NB4 (cell line): ENCODE measurements at regions not wholly inside any gene's neighbourhood (a gene's known extent, or its start where the extent isn't known, plus 50 kb on each side); places are given as distances from the start of the nearest gene placed in this dataset.
"Not testable (repeated sequence)": the region's sequence is repeated elsewhere in the genome, so short reads cannot be mapped to it uniquely, and the experiment has no call there.

Experiments used
- DNase-seq: peaks from one replicate; pipeline ENCODE4 v3.0.0; 2010; ENCODE audit warnings: low read depth
- H3K4me3 ChIP-seq: one replicate; pipeline ENCODE4 v1.5.1; 2011; ENCODE audit warnings: mild to moderate bottlenecking, low read depth, low read length, moderate library complexity
- MYC ChIP-seq: IDR thresholded peaks from 2 replicates; pipeline ENCODE4 v1.6.1; 2011; ENCODE audit warnings: low read depth, low read length
- POLR2A ChIP-seq: IDR thresholded peaks from 2 replicates; pipeline ENCODE4 v1.6.1; 2011; ENCODE audit warnings: mild to moderate bottlenecking; ENCODE audit not compliant: insufficient read length; ENCODE audit errors: extremely low read depth
- TF ChIP-seq, protein P1 (sequence below): IDR thresholded peaks from one replicate; pipeline ENCODE4 v1.5.1; 2012; ENCODE audit warnings: low read depth, low read length
- TF ChIP-seq, protein P2 (sequence below): IDR thresholded peaks from 2 replicates; pipeline ENCODE4 v1.6.1; 2011; ENCODE audit warnings: low read depth, low read length

DNA sequence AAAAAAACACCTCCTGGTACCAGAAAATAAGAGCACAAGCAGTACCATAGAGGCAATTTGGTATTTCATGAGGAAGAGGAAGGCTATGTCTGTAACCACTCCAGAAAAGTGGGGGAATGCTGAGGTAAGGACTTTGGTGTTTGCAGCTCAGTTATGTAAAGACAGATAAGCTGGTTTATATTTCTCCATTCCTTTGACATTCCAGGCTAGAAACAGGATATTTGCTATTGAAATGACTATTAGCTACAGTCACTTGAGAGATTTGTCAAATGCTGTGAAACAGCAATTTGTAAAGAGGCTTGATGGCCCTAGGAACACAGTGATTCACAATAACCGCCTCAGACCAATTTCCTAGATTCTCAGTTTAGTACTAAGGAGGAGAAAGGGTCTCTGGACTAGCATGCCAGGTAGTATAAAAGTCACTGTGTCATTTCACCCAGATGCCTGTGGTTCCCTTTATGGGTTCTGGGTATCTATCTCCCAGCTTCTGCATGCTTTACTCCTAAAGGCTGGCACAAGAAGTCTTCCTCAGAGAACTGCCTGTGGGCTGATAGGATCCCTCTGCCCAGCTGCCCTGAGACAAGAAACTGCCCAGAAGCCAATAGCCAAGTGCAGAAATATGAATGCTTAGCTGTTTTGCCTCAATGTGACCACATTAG lies 80.5 kb downstream of the VCAM1 start:
- no peak overlapping the region for H3K4me3 ChIP-seq
- DNase-seq: no peak
- TF ChIP-seq, protein P1, sequence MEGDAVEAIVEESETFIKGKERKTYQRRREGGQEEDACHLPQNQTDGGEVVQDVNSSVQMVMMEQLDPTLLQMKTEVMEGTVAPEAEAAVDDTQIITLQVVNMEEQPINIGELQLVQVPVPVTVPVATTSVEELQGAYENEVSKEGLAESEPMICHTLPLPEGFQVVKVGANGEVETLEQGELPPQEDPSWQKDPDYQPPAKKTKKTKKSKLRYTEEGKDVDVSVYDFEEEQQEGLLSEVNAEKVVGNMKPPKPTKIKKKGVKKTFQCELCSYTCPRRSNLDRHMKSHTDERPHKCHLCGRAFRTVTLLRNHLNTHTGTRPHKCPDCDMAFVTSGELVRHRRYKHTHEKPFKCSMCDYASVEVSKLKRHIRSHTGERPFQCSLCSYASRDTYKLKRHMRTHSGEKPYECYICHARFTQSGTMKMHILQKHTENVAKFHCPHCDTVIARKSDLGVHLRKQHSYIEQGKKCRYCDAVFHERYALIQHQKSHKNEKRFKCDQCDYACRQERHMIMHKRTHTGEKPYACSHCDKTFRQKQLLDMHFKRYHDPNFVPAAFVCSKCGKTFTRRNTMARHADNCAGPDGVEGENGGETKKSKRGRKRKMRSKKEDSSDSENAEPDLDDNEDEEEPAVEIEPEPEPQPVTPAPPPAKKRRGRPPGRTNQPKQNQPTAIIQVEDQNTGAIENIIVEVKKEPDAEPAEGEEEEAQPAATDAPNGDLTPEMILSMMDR: no peak
- TF ChIP-seq MYC (no peak), POLR2A (no peak)
- TF ChIP-seq, protein P2, sequence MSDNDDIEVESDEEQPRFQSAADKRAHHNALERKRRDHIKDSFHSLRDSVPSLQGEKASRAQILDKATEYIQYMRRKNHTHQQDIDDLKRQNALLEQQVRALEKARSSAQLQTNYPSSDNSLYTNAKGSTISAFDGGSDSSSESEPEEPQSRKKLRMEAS: no peak

DNA sequence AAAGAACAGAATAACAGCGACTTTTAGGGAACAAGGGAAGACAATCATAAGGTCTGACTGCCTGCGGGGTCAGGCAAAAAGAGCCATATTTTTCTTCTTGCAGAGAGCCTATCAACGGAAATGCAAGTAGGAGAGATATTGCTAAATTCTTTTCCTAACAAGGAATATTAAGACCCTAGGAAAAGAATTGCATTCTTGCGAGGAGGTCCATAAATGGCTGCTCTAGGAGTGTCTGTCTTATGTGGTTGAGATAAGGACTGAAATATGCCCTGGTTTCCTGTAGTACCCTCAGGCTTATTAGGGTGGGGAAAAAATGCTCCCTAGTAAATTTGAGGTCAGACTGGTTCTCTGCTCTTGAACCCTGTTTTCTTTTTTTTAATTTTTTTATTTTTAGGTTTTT lies 81.7 kb downstream of the VCAM1 start:
- DNase-seq, H3K4me3 ChIP-seq: not testable (repeated sequence)

DNA sequence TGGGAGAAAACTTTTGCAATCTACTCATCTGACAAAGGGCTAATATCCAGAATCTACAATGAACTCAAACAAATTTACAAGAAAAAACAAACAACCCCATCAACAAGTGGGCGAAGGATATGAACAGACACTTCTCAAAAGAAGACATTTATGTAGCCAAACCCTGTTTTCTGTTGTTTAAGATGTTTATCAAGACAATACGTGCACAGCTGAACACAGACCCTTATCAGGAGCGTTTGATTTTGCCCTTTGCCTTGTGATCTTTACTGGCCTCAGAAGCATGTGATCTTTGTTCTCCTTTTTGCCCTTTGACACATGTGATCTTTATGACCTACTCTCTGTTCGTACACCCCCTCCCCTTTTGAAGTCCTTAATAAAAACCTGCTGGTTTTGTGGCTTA lies 83.7 kb downstream of the VCAM1 start:
- DNase-seq, H3K4me3 ChIP-seq: not testable (repeated sequence)

DNA sequence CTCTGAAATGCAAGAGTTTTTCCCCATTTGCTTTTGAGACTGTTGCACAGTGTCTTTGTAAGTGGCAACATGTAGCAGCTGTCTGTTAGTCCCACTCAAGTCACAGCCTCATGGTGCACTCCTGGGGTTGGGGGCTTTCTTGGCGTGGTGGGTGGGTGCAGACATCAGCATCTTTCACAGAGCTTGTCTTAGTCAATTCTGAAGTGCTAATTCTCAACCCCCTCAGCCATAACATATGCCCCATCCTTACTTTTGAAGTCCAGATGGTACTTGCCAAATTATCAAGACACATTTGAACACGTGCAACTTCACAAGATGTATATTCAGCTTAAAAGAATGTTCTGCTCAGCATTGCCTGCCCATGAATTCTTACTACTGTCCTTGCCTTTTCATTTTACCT lies 87.1 kb downstream of the VCAM1 start:
- H3K4me3 ChIP-seq: no peak overlapping the region
- no peak for TF ChIP-seq POLR2A
- TF ChIP-seq MYC: no peak
- TF ChIP-seq, protein P2: no peak
- TF ChIP-seq, protein P1: no peak
- no peak for DNase-seq

DNA sequence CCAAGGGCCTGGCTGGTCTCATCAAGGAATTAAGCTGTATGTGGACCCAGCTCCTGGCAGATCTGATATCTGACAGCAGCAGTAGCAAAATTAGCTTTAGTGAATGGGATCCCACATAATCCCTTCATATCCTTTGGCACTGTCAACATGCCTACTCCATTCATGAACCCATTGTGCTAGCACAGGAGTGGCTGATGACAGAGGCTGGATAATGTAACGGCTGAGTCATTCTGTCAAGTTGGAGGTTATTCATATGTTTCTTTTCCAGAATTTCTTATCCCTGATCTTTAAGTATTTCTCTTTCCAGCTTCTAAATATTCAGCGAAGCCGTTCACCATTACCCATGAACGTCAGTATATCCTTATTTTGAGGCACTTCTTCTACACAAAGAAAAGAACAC lies 84.3 kb downstream of the EXTL2 start:
- DNase-seq: no peak
- H3K4me3 ChIP-seq: no peak overlapping the region
- TF ChIP-seq MYC (no peak), POLR2A (no peak)
- TF ChIP-seq, protein P2: no peak
- TF ChIP-seq, protein P1: no peak

DNA sequence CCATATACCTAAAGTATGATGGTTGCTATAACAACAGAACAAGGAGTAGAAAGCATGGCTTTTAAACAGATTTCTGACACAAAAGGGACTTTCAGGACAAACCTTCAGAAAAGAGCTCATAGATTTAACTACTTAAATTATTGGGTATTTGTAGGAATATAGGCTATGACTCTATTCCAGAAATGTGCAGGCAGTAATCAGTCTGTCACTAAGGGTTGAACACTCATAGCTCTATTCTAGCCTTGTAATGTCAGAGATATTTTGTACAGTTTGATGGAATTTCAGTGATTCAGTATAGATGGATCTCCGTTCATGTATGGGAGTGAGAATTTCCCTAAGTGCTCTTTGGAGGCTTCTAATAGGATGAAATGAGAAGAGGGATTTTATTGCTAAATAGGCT lies 82.8 kb downstream of the EXTL2 start:
- no peak for DNase-seq
- TF ChIP-seq, protein P1: no peak
- TF ChIP-seq, protein P2: no peak
- TF ChIP-seq MYC (no peak), POLR2A (no peak)
- H3K4me3 ChIP-seq: no peak overlapping the region

DNA sequence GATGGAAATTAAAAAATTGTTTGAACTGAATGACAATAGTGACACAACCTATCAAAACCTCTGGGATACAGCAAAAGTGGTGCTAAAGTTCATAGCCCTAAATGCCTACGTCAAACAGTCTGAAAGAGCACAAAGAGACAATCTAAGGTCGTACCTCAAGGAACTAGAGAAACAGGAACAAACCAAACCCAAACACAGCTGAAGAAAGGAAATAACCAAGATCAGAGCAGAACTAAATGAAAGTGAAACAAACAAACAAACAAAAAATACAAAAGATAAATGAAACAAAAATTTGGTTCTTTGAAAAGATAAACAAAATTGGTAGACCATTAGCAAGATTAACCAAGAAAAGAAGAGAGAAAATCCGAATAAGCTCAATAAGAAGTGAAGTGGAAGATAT lies 79.7 kb downstream of the EXTL2 start:
- not testable (repeated sequence) for DNase-seq, H3K4me3 ChIP-seq
